A673 (cell line): ENCODE measurements at regions not wholly inside any gene's neighbourhood (a gene's known extent, or its start where the extent isn't known, plus 50 kb on each side); places are given as distances from the start of the nearest gene placed in this dataset.

ENCODE experiments used
- BruUV-seq: library from RNA; stranded (reverse); fragments of 400-500 nt; replicated peaks from 2 replicates; lab custom pipeline; 2021; lab: Mats Ljungman, UMichigan
- CTCF ChIA-PET: fragments of 300-600 bp; sonication (Branson Sonifier 250); formaldehyde crosslinking; loops from one replicate; lab custom pipeline; 2022; ENCODE audit warnings: antibody characterized with exemption; lab: Charles Lee
- POLR2A ChIA-PET: fragments of 300-600 bp; sonication (Branson Sonifier 250); formaldehyde crosslinking; loops from one replicate; lab custom pipeline; 2022; ENCODE audit warnings: antibody characterized with exemption; ENCODE audit not compliant: low non-redundant PET; lab: Charles Lee
- DNase-seq: peaks from one replicate; pipeline ENCODE4 v3.0.0-alpha.2; 2015; ENCODE audit warnings: low spot score
- H3K27ac ChIP-seq: fragments of 200-600 bp; sonication (generic); 2 replicates; pipeline ENCODE4 v1.5.1; 2016; ENCODE audit warnings: mixed run types, low read depth, mild to moderate bottlenecking, mixed read lengths, antibody characterized with exemption, low read length; ENCODE audit not compliant: poor library complexity, severe bottlenecking
- H3K27me3 ChIP-seq: fragments of 200-600 bp; sonication (generic); replicated peaks from 2 replicates; pipeline ENCODE4 v1.6.1; 2017; ENCODE audit warnings: mixed run types, low read depth, mild to moderate bottlenecking, mixed read lengths, antibody characterized with exemption, low read length; ENCODE audit not compliant: insufficient read depth, poor library complexity
- H3K36me3 ChIP-seq: fragments of 200-600 bp; sonication (generic); 2 replicates; pipeline ENCODE4 v1.6.1; 2016; ENCODE audit warnings: mixed run types, mild to moderate bottlenecking, mixed read lengths, antibody characterized with exemption, low read length; ENCODE audit not compliant: insufficient read depth, poor library complexity, severe bottlenecking
- H3K4me1 ChIP-seq: fragments of 200-600 bp; sonication (generic); 2 replicates; pipeline ENCODE4 v1.6.1; 2017; ENCODE audit warnings: mixed run types, mild to moderate bottlenecking, mixed read lengths, antibody characterized with exemption, low read length; ENCODE audit not compliant: insufficient read depth, poor library complexity, severe bottlenecking
- H3K4me3 ChIP-seq: fragments of 200-600 bp; sonication (generic); 2 replicates; pipeline ENCODE4 v1.5.1; 2016; ENCODE audit warnings: low read depth, mixed run types, mild to moderate bottlenecking, mixed read lengths, low read length; ENCODE audit not compliant: poor library complexity, severe bottlenecking
- H3K9me3 ChIP-seq: fragments of 200-600 bp; sonication (generic); 2 replicates; pipeline ENCODE4 v1.6.1; 2016; ENCODE audit warnings: mixed run types, low read depth, mild to moderate bottlenecking, mixed read lengths, antibody characterized with exemption, low read length; ENCODE audit not compliant: poor library complexity, severe bottlenecking
- EZH2 ChIP-seq: fragments of 200-600 bp; sonication (generic); IDR thresholded peaks from 2 replicates; pipeline ENCODE4 v1.6.1; 2017; ENCODE audit warnings: borderline replicate concordance, low read depth, mild to moderate bottlenecking, mixed read lengths, antibody characterized with exemption, low read length; ENCODE audit not compliant: poor library complexity, severe bottlenecking
- intact Hi-C: fragments of 100-400 bp; cut with micrococcal nuclease; formaldehyde crosslinking; loops from one replicate; pipeline ENCODE4 v1.10.0; 2022; ENCODE audit not compliant: unreplicated experiment
- TF ChIP-seq, protein P1 (sequence below): fragments of 300-800, 200-600 bp; sonication (generic); conservative IDR thresholded peaks from 2 replicates; pipeline ENCODE4 v1.5.1; 2017; ENCODE audit warnings: low read depth, mild to moderate bottlenecking, antibody characterized with exemption, low read length, moderate library complexity, mixed read lengths

DNA sequence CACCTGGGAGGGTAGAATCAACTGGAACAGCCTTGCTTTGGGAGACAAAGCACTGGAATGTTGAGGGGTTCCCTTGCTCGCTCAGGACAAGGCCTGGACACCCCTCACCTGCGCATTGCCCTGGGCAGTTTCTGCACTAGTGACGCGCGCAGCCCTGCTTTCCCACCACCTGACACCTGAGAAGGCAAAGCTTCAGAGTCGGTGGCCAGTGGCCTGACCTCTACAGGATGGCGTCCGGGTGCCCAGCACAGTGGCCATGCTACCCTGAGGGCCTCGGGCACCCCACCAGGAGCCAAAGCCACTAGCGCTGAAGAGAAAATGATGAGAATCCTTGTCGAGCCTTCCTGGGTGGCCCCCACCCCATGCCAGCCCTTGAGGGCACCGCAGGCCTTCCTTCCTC lies 161.3 kb downstream of the OLFM1 start:
- DNase-seq = no peak
- TF ChIP-seq, protein P1, sequence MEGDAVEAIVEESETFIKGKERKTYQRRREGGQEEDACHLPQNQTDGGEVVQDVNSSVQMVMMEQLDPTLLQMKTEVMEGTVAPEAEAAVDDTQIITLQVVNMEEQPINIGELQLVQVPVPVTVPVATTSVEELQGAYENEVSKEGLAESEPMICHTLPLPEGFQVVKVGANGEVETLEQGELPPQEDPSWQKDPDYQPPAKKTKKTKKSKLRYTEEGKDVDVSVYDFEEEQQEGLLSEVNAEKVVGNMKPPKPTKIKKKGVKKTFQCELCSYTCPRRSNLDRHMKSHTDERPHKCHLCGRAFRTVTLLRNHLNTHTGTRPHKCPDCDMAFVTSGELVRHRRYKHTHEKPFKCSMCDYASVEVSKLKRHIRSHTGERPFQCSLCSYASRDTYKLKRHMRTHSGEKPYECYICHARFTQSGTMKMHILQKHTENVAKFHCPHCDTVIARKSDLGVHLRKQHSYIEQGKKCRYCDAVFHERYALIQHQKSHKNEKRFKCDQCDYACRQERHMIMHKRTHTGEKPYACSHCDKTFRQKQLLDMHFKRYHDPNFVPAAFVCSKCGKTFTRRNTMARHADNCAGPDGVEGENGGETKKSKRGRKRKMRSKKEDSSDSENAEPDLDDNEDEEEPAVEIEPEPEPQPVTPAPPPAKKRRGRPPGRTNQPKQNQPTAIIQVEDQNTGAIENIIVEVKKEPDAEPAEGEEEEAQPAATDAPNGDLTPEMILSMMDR = no peak
- no peak for TF ChIP-seq EZH2
- Histone ChIP-seq H3K27me3 (no peaks in the 10 kb centered on the region), H3K36me3 (no peaks in the 10 kb centered on the region), H3K27ac (no peak overlapping the region), H3K9me3 (no peaks in the 10 kb centered on the region), H3K4me1 (peaks cover 24% of the 10 kb centered on the region), H3K4me3 (no peak overlapping the region)
- BruUV-seq = no TSS peak
- ChIA-PET CTCF (no interaction called here), POLR2A (no interaction called here)
- intact Hi-C loops = no loop called here

- Histone ChIP-seq H3K4me3 (no peak overlapping the region), H3K27ac (no peak overlapping the region), H3K36me3 (no peaks in the 10 kb centered on the region), H3K4me1 (peaks cover 24% of the 10 kb centered on the region), H3K27me3 (no peaks in the 10 kb centered on the region), H3K9me3 (no peaks in the 10 kb centered on the region)
- intact Hi-C loops = no loop called here
- no peak for DNase-seq
- ChIA-PET CTCF (no interaction called here), POLR2A (no interaction called here)
- BruUV-seq = no TSS peak
- TF ChIP-seq, protein P1 = no peak
- TF ChIP-seq EZH2 = no peak
These were observed 161.7 kb downstream of the OLFM1 start for GRCh38 chr9:135249191-135249590.

GRCh38 chr9:135249711-135250110 lies 162.2 kb downstream of the OLFM1 start:
- CTCF ChIA-PET = no interaction called here
- Histone ChIP-seq H3K4me3 (no peak overlapping the region), H3K9me3 (no peaks in the 10 kb centered on the region), H3K36me3 (no peaks in the 10 kb centered on the region), H3K27me3 (no peaks in the 10 kb centered on the region), H3K4me1 (peaks cover 21% of the 10 kb centered on the region), H3K27ac (no peak overlapping the region)
- DNase-seq = no peak
- intact Hi-C loops = no loop called here
- TF ChIP-seq, protein P1 = no peak
- TF ChIP-seq EZH2 = no peak
- POLR2A ChIA-PET = no interaction called here
- BruUV-seq = no TSS peak
